Ovary (tissue), 7 donors: ENCODE measurements at regions not wholly inside any gene's neighbourhood (a gene's known extent, or its start where the extent isn't known, plus 50 kb on each side); places are given as distances from the start of the nearest gene placed in this dataset.

Experiments used
- DNase-seq, 5 donors: peaks; one replicate each; pipeline ENCODE4 v3.0.0-alpha.2; 2019 to 2020
- H3K27ac ChIP-seq, 2 donors: fragments of 200-600 bp; one replicate each; pipeline versions ENCODE4 v1.5.1 to v1.8.0; 2019 to 2022
- H3K27me3 ChIP-seq: fragments of 200-600 bp; one replicate; pipeline ENCODE4 v1.8.0; 2022
- H3K36me3 ChIP-seq: fragments of 200-600 bp; sonication (generic); one replicate; pipeline ENCODE4 v1.5.1; 2019
- H3K4me1 ChIP-seq: one replicate; pipeline ENCODE4 v1.8.1; 2013; ENCODE audit warnings: mild to moderate bottlenecking, moderate library complexity; ENCODE audit not compliant: insufficient read depth
- H3K4me3 ChIP-seq: fragments of 200-600 bp; sonication (generic); one replicate; pipeline ENCODE4 v1.5.1; 2017
- H3K9me3 ChIP-seq, 2 donors: fragments of 200-600 bp in 1 of 2; sonication (generic) in 1 of 2; one replicate each; pipeline versions ENCODE4 v1.5.1 to v1.8.1; 2013 to 2019; ENCODE audit warnings: mild to moderate bottlenecking in 1 of 2, moderate library complexity in 1 of 2
- CTCF ChIP-seq, 3 donors: fragments of 450-650 bp in 2 of 3; fragments of 200-600 bp in 1 of 3; IDR thresholded peaks; one replicate each; pipeline versions ENCODE4 v1.5.1 to v1.8.0; 2016 to 2022; ENCODE audit warnings: antibody characterized with exemption in 3 of 3, mild to moderate bottlenecking in 1 of 3
- EP300 ChIP-seq: sonication (generic); formaldehyde crosslinking; IDR thresholded peaks from one replicate; pipeline ENCODE4 v1.6.1; 2017; ENCODE audit warnings: antibody characterized with exemption
- POLR2A ChIP-seq: fragments of 450-650 bp; IDR thresholded peaks from one replicate; pipeline ENCODE4 v1.6.1; 2017; ENCODE audit warnings: antibody characterized with exemption, mild to moderate bottlenecking, moderate library complexity
- WGBS, 3 donors: extraction: QIAGEN DNeasy Blood & Tissue Kit in 1 of 3; methylation state at CpG; one replicate each; pipeline versions ENCODE4 v1.1.5 to v1.1.7; 2013 to 2017; 5-methylcytosine and 5-hydroxymethylcytosine counted together
- intact Hi-C, 4 donors: fragments of 100-400 bp; cut with DNase I; formaldehyde crosslinking; loops; one replicate each; pipeline versions ENCODE4 v1.11.0 to v1.15.1; 2022 to 2023
- donor health status: DM: no; HTN: no; CAD: no; lungs with moderate emphysema.
- donor health status: DM: no; HTN: no; CAD: no.
- donor health status: Bipolar disorder and iron deficiency.
- donor health status: DM: no; HTN: no; CAD: no.
- donor health status: DM: yes; HTN: yes; CAD: no.

GRCh38 chr9:104286187-104286586 is 192.1 kb downstream of the SMC2 start:
- intact Hi-C loops, result no loop called here
- no peak overlapping the region for H3K27ac ChIP-seq
- no peaks in the 10 kb centered on the region for H3K9me3 ChIP-seq
- WGBS, 3 donors, result 64 to 80% (median 73%) methylated on average over 1 of the region's 1 CpG
- no peaks in the 10 kb centered on the region for H3K36me3 ChIP-seq
- H3K27me3 ChIP-seq, result no peaks in the 10 kb centered on the region
- H3K4me3 ChIP-seq, result no peak overlapping the region
- TF ChIP-seq POLR2A (no peak), CTCF (IDR thresholded peaks at IDR 0.05) (no peak), EP300 (no peak)
- H3K4me1 ChIP-seq, result no peaks in the 10 kb centered on the region
- DNase-seq, result no peak

GRCh38 chr9:104286799-104287198 is 192.7 kb downstream of the SMC2 start:
- intact Hi-C loops, result no loop called here
- Histone ChIP-seq H3K27me3 (no peaks in the 10 kb centered on the region), H3K27ac (no peak overlapping the region), H3K9me3 (no peaks in the 10 kb centered on the region), H3K4me1 (no peaks in the 10 kb centered on the region), H3K36me3 (no peaks in the 10 kb centered on the region), H3K4me3 (no peak overlapping the region)
- no peak for DNase-seq
- WGBS, 3 donors, result 44 to 52% (median 47%) methylated on average over 2 of the region's 2 CpGs
- TF ChIP-seq EP300 (no peak), CTCF (IDR thresholded peaks at IDR 0.05) (no peak)

GRCh38 chr9:104287253-104287878 is 193.3 kb downstream of the SMC2 start:
- H3K27ac ChIP-seq, result no peak overlapping the region
- intact Hi-C loops, result no loop called here
- H3K4me3 ChIP-seq, result no peak overlapping the region
- no peaks in the 10 kb centered on the region for H3K4me1 ChIP-seq
- no peak for DNase-seq
- no peaks in the 10 kb centered on the region for H3K27me3 ChIP-seq
- no peaks in the 10 kb centered on the region for H3K36me3 ChIP-seq
- H3K9me3 ChIP-seq, result no peaks in the 10 kb centered on the region
- WGBS, 3 donors, result 80 to 87% (median 86%) methylated on average over 5 of the region's 5 CpGs
- no peak for TF ChIP-seq CTCF (IDR thresholded peaks at IDR 0.05)
- no peak for TF ChIP-seq POLR2A

GRCh38 chr9:104293877-104294276 is 199.8 kb downstream of the SMC2 start:
- Histone ChIP-seq H3K9me3 (no peaks in the 10 kb centered on the region), H3K4me3 (no peak overlapping the region), H3K27me3 (no peaks in the 10 kb centered on the region), H3K27ac (no peak overlapping the region), H3K36me3 (no peaks in the 10 kb centered on the region), H3K4me1 (no peaks in the 10 kb centered on the region)
- intact Hi-C loops, result no loop called here
- 68 to 81% (median 72%) methylated on average over 4 of the region's 4 CpGs for WGBS, 3 donors
- no peak for DNase-seq
- TF ChIP-seq POLR2A (no peak), CTCF (IDR thresholded peaks at IDR 0.05) (no peak), EP300 (no peak)

- Histone ChIP-seq H3K9me3 (no peaks in the 10 kb centered on the region), H3K36me3 (no peaks in the 10 kb centered on the region), H3K4me1 (no peaks in the 10 kb centered on the region), H3K4me3 (no peak overlapping the region), H3K27me3 (no peaks in the 10 kb centered on the region), H3K27ac (no peak overlapping the region)
- DNase-seq, result no peak
- intact Hi-C loops, result no loop called here
- TF ChIP-seq POLR2A (no peak), CTCF (IDR thresholded peaks at IDR 0.05) (no peak), EP300 (no peak)
- 56 to 64% (median 59%) methylated on average over 1 of the region's 1 CpG for WGBS, 3 donors
Observed at GRCh38 chr9:104300124-104300523, 203.9 kb upstream of the OR13F1 start.
